Endodermal cell (in vitro differentiated cells): ENCODE measurements at regions not wholly inside any gene's neighbourhood (a gene's known extent, or its start where the extent isn't known, plus 50 kb on each side); places are given as distances from the start of the nearest gene placed in this dataset.

Source experiments
- DNase-seq: peaks from one replicate; pipeline ENCODE4 v3.0.0-alpha.2; 2017
- H3K27ac ChIP-seq: 2 replicates; pipeline ENCODE4 v1.5.1; 2013; ENCODE audit warnings: mild to moderate bottlenecking, low read depth, low read length, moderate library complexity
- H3K27me3 ChIP-seq: 2 replicates; pipeline ENCODE4 v1.6.1; 2013; ENCODE audit warnings: mild to moderate bottlenecking, low read length, moderate library complexity; ENCODE audit not compliant: insufficient read depth, control insufficient read depth, poor library complexity, severe bottlenecking
- H3K36me3 ChIP-seq: 2 replicates; pipeline ENCODE4 v1.7.0; 2013; ENCODE audit warnings: mild to moderate bottlenecking, low read length, moderate library complexity; ENCODE audit not compliant: control insufficient read depth, insufficient read depth
- H3K4me1 ChIP-seq: one replicate; pipeline ENCODE4 v1.7.0; 2013; ENCODE audit warnings: low read length; ENCODE audit not compliant: control insufficient read depth, insufficient read depth
- H3K4me3 ChIP-seq: 2 replicates; pipeline ENCODE4 v1.5.1; 2013; ENCODE audit warnings: mild to moderate bottlenecking, low read length, moderate library complexity
- H3K9ac ChIP-seq: 2 replicates; pipeline ENCODE4 v1.6.1; 2013; ENCODE audit warnings: mild to moderate bottlenecking, low read length, moderate library complexity; ENCODE audit not compliant: poor library complexity, severe bottlenecking; ENCODE audit errors: extremely low read depth
- H3K9me3 ChIP-seq: 2 replicates; pipeline ENCODE4 v1.6.1; 2013; ENCODE audit warnings: mild to moderate bottlenecking, low read length, moderate library complexity; ENCODE audit not compliant: control insufficient read depth
- H3K27ac Mint-ChIP-seq: 2 replicates; pipeline ENCODE4 v1.8.0; 2020; ENCODE audit warnings: mixed read lengths
- H3K27me3 Mint-ChIP-seq: 2 replicates; pipeline ENCODE4 v1.8.0; 2021; ENCODE audit warnings: mild to moderate bottlenecking, mixed read lengths; ENCODE audit not compliant: insufficient read depth
- H3K36me3 Mint-ChIP-seq: 2 replicates; pipeline ENCODE4 v1.8.0; 2020; ENCODE audit warnings: low read depth, mixed read lengths
- H3K4me1 Mint-ChIP-seq: 2 replicates; pipeline ENCODE4 v1.8.0; 2020; ENCODE audit warnings: mixed read lengths
- H3K4me3 Mint-ChIP-seq: 2 replicates; pipeline ENCODE4 v1.8.0; 2020; ENCODE audit warnings: mild to moderate bottlenecking, moderate library complexity, mixed read lengths
- H3K9me3 Mint-ChIP-seq: 2 replicates; pipeline ENCODE4 v1.8.0; 2020; ENCODE audit warnings: mild to moderate bottlenecking, mixed read lengths
- WGBS, 2 experiments: methylation state at CpG; one replicate each; pipeline versions ENCODE4 v1.1.5 to v1.1.7; 2013; ENCODE audit warnings: missing lambda C conversion rate in 2 of 2, mixed read lengths in 1 of 2; ENCODE audit not compliant: insufficient coverage in 1 of 2, insufficient read length in 1 of 2; 5-methylcytosine and 5-hydroxymethylcytosine counted together
- TF ChIP-seq, protein P1 (sequence below): fragments of 200-600 bp; sonication (generic); conservative IDR thresholded peaks from 2 replicates; pipeline ENCODE4 v1.5.0; 2021; ENCODE audit warnings: antibody characterized with exemption, mild to moderate bottlenecking

DNA sequence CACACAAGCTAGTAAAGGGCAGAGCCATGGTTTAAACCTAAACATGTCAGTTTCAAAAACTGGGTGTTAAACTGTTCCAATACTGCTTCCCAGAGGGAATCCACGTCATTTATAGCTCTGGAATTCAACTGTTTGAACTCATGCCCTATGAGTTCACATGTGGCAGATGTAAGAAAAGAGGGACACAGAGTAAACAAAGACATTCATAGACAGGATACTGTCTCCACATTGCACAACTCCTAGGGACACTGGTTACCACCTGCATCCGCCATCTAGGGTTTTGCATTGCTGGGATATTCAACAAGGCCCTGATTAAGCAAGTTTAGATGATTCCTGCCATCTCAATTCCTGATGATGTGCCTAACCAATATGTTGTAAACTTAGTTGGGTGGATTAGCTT lies 134.1 kb upstream of the COL8A1 start:
- H3K27ac Mint-ChIP-seq: no peak overlapping the region

DNA sequence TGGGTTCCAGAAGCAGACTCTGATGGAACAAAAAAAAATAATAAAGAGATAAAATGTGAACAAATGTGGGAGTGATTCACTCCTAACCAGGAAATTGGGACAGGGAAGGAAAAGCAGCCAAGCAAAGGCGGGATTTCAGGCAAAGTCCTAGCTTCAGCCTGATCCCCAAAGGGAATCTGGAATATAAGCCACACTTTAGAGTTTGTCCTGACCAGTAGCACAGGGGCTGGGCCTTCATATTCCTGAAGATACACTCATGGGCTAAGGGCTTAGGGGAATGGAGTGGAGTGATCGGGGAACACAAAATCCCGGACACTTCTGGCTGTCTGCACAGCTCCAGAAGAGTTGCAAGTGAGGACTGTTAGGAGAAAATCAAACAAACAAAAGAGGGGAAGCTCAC lies 135.0 kb upstream of the COL8A1 start:
- no peaks in the 10 kb centered on the region for H3K36me3 ChIP-seq
- Mint-ChIP-seq H3K4me1 (peaks cover 3% of the 10 kb centered on the region), H3K27ac (no peak overlapping the region), H3K9me3 (no peaks in the 10 kb centered on the region), H3K27me3 (no peaks in the 10 kb centered on the region), H3K4me3 (no peak overlapping the region), H3K36me3 (no peaks in the 10 kb centered on the region)
- TF ChIP-seq, protein P1, sequence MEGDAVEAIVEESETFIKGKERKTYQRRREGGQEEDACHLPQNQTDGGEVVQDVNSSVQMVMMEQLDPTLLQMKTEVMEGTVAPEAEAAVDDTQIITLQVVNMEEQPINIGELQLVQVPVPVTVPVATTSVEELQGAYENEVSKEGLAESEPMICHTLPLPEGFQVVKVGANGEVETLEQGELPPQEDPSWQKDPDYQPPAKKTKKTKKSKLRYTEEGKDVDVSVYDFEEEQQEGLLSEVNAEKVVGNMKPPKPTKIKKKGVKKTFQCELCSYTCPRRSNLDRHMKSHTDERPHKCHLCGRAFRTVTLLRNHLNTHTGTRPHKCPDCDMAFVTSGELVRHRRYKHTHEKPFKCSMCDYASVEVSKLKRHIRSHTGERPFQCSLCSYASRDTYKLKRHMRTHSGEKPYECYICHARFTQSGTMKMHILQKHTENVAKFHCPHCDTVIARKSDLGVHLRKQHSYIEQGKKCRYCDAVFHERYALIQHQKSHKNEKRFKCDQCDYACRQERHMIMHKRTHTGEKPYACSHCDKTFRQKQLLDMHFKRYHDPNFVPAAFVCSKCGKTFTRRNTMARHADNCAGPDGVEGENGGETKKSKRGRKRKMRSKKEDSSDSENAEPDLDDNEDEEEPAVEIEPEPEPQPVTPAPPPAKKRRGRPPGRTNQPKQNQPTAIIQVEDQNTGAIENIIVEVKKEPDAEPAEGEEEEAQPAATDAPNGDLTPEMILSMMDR: no peak
- DNase-seq: no peak
- peaks cover 4% of the 10 kb centered on the region for H3K4me1 ChIP-seq
- no peak overlapping the region for H3K27ac ChIP-seq
- no peaks in the 10 kb centered on the region for H3K9me3 ChIP-seq
- no peaks in the 10 kb centered on the region for H3K27me3 ChIP-seq
- no peak overlapping the region for H3K9ac ChIP-seq
- H3K4me3 ChIP-seq: no peak overlapping the region
- 96 to 97% methylated on average over 3 of the region's 3 CpGs for WGBS, 2 experiments

More for the DNA sequence above, 134.1 kb upstream of the COL8A1 start:
- no peak overlapping the region for H3K4me3 Mint-ChIP-seq
- no peak overlapping the region for H3K9ac ChIP-seq
- no peaks in the 10 kb centered on the region for H3K9me3 Mint-ChIP-seq
- TF ChIP-seq, protein P1: no peak
- WGBS, 2 experiments: 80 to 95% methylated on average over 1 to 2 of the region's 2 CpGs
- H3K4me1 ChIP-seq: peaks cover 4% of the 10 kb centered on the region
- no peak overlapping the region for H3K27ac ChIP-seq
- H3K4me3 ChIP-seq: no peak overlapping the region
- H3K9me3 ChIP-seq: no peaks in the 10 kb centered on the region
- no peaks in the 10 kb centered on the region for H3K36me3 ChIP-seq
- H3K27me3 ChIP-seq: no peaks in the 10 kb centered on the region
- peaks cover 3% of the 10 kb centered on the region for H3K4me1 Mint-ChIP-seq
- no peak for DNase-seq
- no peaks in the 10 kb centered on the region for H3K36me3 Mint-ChIP-seq
- no peaks in the 10 kb centered on the region for H3K27me3 Mint-ChIP-seq

DNA sequence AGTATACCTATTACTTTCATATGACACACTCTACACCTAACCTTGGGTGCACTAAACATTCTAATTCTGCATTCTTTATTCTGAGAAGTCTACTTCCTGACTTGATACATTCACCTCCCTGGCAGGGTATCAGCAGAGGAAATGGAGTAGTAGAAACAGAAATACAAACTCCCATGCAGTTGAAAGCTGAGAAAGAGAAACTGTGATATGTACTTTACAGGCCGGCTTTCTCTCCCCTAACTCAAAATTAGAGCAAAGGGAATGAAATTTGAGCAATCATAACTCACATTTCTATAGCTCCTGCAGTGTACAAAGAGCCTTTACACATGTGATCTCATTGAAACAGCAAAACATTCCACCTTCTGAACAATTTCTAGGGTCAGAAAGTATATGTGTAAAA lies 135.5 kb upstream of the COL8A1 start:
- H3K27ac ChIP-seq: no peak overlapping the region
- DNase-seq: no peak
- H3K9me3 ChIP-seq: no peaks in the 10 kb centered on the region
- H3K4me3 ChIP-seq: no peak overlapping the region
- H3K9me3 Mint-ChIP-seq: no peaks in the 10 kb centered on the region
- peaks cover 2% of the 10 kb centered on the region for H3K27me3 Mint-ChIP-seq
- H3K9ac ChIP-seq: no peak overlapping the region
- TF ChIP-seq, protein P1: no peak
- no peak overlapping the region for H3K27ac Mint-ChIP-seq
- peaks cover 4% of the 10 kb centered on the region for H3K4me1 ChIP-seq
- no peaks in the 10 kb centered on the region for H3K27me3 ChIP-seq
- no peak overlapping the region for H3K4me3 Mint-ChIP-seq
- H3K36me3 ChIP-seq: no peaks in the 10 kb centered on the region
- peaks cover 3% of the 10 kb centered on the region for H3K4me1 Mint-ChIP-seq
- 90 to 100% methylated on average over 1 of the region's 1 CpG for WGBS, 2 experiments
- no peaks in the 10 kb centered on the region for H3K36me3 Mint-ChIP-seq
